GM04503 (cell line): ENCODE measurements at regions not wholly inside any gene's neighbourhood (a gene's known extent, or its start where the extent isn't known, plus 50 kb on each side); places are given as distances from the start of the nearest gene placed in this dataset.

Source experiments
- DNase-seq: peaks from one replicate; pipeline ENCODE4 v3.0.0-alpha.2; 2012; ENCODE audit warnings: low read depth

GRCh38 chrX:109312757-109313156 is 169.1 kb downstream of the GUCY2F start:
- no peak for DNase-seq

DNA sequence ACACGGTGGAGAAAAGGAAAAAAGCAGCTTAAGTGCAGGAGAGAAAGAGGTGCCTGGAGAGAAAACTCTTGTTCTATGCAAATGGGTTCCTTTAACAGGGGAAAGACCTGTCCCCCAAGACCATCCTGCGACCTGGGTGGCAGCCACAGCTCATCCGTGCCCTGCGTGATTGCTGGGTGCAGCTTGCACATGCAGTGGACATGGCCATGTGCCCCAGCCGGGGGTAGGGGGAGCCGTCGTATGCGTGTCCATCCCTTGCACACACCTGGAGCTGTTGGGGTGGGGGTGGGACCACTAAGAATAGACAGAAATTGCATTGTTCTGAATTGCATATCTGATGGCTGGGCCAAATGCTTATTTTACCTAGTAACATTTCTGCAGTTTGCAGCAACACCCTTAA is 171.9 kb downstream of the GUCY2F start:
- no peak for DNase-seq

GRCh38 chrX:109301177-109301576 is 180.7 kb downstream of the GUCY2F start:
- no peak for DNase-seq

GRCh38 chrX:109300415-109300814 is 181.5 kb downstream of the GUCY2F start:
- no peak for DNase-seq

GRCh38 chrX:109299091-109299490 is 182.8 kb downstream of the GUCY2F start:
- DNase-seq, result no peak

- DNase-seq, result no peak
These were observed 187.6 kb downstream of the GUCY2F start for GRCh38 chrX:109294097-109294814.

GRCh38 chrX:109283870-109284269 is 198.0 kb downstream of the GUCY2F start:
- no peak for DNase-seq

- DNase-seq, result no peak
These were observed 200.2 kb downstream of the GUCY2F start for GRCh38 chrX:109281483-109282275.

GRCh38 chrX:109274806-109275205 is 207.1 kb downstream of the GUCY2F start:
- no peak for DNase-seq

GRCh38 chrX:109270580-109271484 is 211.1 kb downstream of the GUCY2F start:
- DNase-seq, result no peak

GRCh38 chrX:109268340-109268739 is 213.5 kb downstream of the GUCY2F start:
- DNase-seq, result no peak

- DNase-seq, result no peak
These were observed 215.9 kb downstream of the GUCY2F start for GRCh38 chrX:109266034-109266433.

GRCh38 chrX:109264878-109265277 is 217.0 kb downstream of the GUCY2F start:
- no peak for DNase-seq

GRCh38 chrX:109261279-109261678 is 220.6 kb downstream of the GUCY2F start:
- DNase-seq, result no peak

- no peak for DNase-seq
These were observed 229.1 kb downstream of the GUCY2F start for GRCh38 chrX:109252789-109253188.

- no peak for DNase-seq
These were observed 263.1 kb downstream of the GUCY2F start for GRCh38 chrX:109218761-109219160.

- no peak for DNase-seq
These were observed 282.2 kb downstream of the GUCY2F start for GRCh38 chrX:109199726-109200125.

DNA sequence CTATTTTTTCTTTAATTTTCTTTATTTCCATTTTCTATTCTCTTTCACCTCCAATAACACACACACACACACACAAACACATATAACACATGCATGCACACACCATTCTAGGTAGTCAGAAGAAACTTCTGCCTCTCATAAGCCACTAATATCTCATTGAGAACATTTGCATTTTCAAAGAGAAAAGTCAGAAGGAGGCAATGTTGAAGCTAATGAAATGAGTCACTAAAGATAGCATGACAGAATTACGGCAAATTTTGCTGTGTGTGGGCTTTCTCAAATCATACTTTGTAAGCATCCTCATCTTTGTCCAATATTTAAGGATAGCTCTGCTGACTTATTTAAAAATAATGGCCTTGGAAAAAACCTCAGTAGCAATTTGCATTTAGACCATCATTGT is 291.3 kb downstream of the GUCY2F start:
- DNase-seq, result no peak

GRCh38 chrX:109187473-109188168 is 294.3 kb downstream of the GUCY2F start:
- DNase-seq, result no peak

GRCh38 chrX:109186939-109187338 is 294.9 kb downstream of the GUCY2F start:
- DNase-seq, result no peak

DNA sequence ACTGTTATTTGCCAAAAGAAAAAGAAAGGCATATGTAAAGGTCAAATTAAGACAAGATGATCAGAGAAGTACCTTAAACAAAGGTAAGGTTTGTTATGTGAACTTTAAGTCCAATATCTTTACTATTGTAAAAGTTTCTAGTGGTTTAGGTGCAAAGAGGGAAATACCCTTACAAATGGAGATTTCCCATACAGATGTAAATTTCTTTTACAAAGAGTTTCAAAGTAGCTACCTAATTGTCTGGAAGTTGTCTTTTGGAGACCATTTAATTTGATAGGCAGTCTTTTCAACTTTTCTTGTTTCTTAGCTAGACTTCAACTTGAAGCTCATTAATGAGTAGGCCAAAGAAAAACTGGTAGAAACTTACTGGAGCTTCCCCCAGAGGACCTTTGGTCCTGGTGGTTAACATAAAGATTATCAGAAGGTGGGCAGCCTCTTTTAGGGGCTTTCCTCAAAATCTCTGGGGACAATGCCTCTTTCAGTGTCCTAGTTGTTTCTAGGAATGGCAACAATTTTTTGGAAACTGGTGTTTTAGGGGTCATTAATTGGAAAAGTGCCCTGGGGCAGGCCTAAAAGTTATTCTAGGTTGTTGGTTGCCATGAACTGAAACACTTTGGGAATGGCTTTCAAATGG is 297.3 kb downstream of the GUCY2F start:
- no peak for DNase-seq
